A549 (cell line): ENCODE measurements at regions not wholly inside any gene's neighbourhood (a gene's known extent, or its start where the extent isn't known, plus 50 kb on each side); places are given as distances from the start of the nearest gene placed in this dataset.
A peak's percentile ranks its signal among the peaks of the same experiment; 100 is the strongest.
"Not testable (repeated sequence)": the region's sequence is repeated elsewhere in the genome, so short reads cannot be mapped to it uniquely, and the experiment has no call there.

ENCODE experiments used
- ATAC-seq, 2 experiments: fragments of 200-7000 bp in 1 of 2; fragments of >200 bp in 1 of 2; cut with Nextera tagmentation in 1 of 2; cut with Tn5 transposase in 1 of 2; 3 replicates each; pipeline versions ENCODE4 v1.8.0 to v1.9.1; 2018 to 2020; ENCODE audit warnings: mild to moderate bottlenecking in 1 of 2, moderate library complexity in 1 of 2
- CTCF ChIA-PET: fragments of 300-600 bp; sonication (Branson Sonifier 250); formaldehyde crosslinking; extraction: SDS; loops from one replicate; lab custom pipeline; 2021; ENCODE audit warnings: antibody characterized with exemption, inconsistent platforms; lab: Yijun Ruan, JAX
- POLR2A ChIA-PET: fragments of 350-600 bp; formaldehyde crosslinking; extraction: SDS; loops from one replicate; lab custom pipeline; 2021; ENCODE audit warnings: antibody characterized with exemption, inconsistent platforms; lab: Yijun Ruan, JAX
- DNase-seq, 2 experiments: peaks; one replicate each; pipeline versions ENCODE4 v3.0.0 to v3.0.0-alpha.2; 2011 to 2016; ENCODE audit warnings: low read depth in 1 of 2, low spot score in 1 of 2
- FAIRE-seq: peaks from 2 replicates; lab custom pipeline; 2011; peaks lifted over from hg19 to GRCh38; lab: Jason Lieb, UNC
- H3K27ac ChIP-seq, 2 experiments: fragments of >200 bp; sonication (Bioruptor Twin); formaldehyde crosslinking; 3 replicates each; pipeline ENCODE4 v1.5.1; 2016 to 2017
- H3K4me1 ChIP-seq: fragments of >200 bp; sonication (Bioruptor Twin); formaldehyde crosslinking; 3 replicates; pipeline ENCODE4 v1.6.1; 2016
- H3K4me2 ChIP-seq: fragments of >200 bp; sonication (Bioruptor Twin); formaldehyde crosslinking; 3 replicates; pipeline ENCODE4 v1.6.1; 2016
- H3K4me3 ChIP-seq: fragments of >200 bp; sonication (Bioruptor Twin); formaldehyde crosslinking; 3 replicates; pipeline ENCODE4 v1.5.1; 2016
- H3K9me3 ChIP-seq: fragments of >200 bp; sonication (Bioruptor Twin); formaldehyde crosslinking; 3 replicates; pipeline ENCODE4 v1.6.1; 2016
- CBX8 ChIP-seq: fragments of 200-600 bp; sonication (generic); IDR thresholded peaks from 2 replicates; pipeline ENCODE4 v1.6.1; 2016
- EHF ChIP-seq: fragments of 250-450 bp; sonication (Bioruptor Pico); IDR thresholded peaks from 2 replicates; pipeline ENCODE4 v1.5.0; 2020; ENCODE audit warnings: mild to moderate bottlenecking
- FOSB ChIP-seq: fragments of 250-450 bp; sonication (Bioruptor Pico); IDR thresholded peaks from 2 replicates; pipeline ENCODE4 v1.5.0; 2020; ENCODE audit warnings: mild to moderate bottlenecking, moderate library complexity
- HDAC2 ChIP-seq: fragments of 200-600 bp; sonication (generic); IDR thresholded peaks from 2 replicates; pipeline ENCODE4 v1.6.1; 2016
- RAD21 ChIP-seq, 2 experiments: fragments of >200 bp in 1 of 2; sonication (Bioruptor Twin) in 1 of 2; formaldehyde crosslinking in 1 of 2; IDR thresholded peaks in 1 of 2; conservative IDR thresholded peaks in 1 of 2; 2 replicates in 1 of 2; 3 replicates in 1 of 2; pipeline ENCODE4 v1.6.1; 2012 to 2018; ENCODE audit warnings: inconsistent platforms in 1 of 2
- REST ChIP-seq: fragments of 200-600 bp; sonication (generic); IDR thresholded peaks from 2 replicates; pipeline ENCODE4 v1.6.1; 2016; ENCODE audit warnings: antibody characterized with exemption, mild to moderate bottlenecking, moderate library complexity
- USF2 ChIP-seq: fragments of 450-650 bp; IDR thresholded peaks from 2 replicates; pipeline ENCODE4 v1.6.1; 2014; ENCODE audit warnings: antibody characterized with exemption
- ZNF302 ChIP-seq: fragments of 250-450 bp; sonication (Bioruptor Pico); IDR thresholded peaks from 2 replicates; pipeline ENCODE4 v1.9.0; 2021; ENCODE audit warnings: inconsistent platforms, mild to moderate bottlenecking, moderate library complexity
- ZSCAN20 ChIP-seq: fragments of 250-450 bp; sonication (Bioruptor Pico); IDR thresholded peaks from 2 replicates; pipeline ENCODE4 v1.8.0; 2022; ENCODE audit warnings: mild to moderate bottlenecking, moderate library complexity
- WGBS: methylation state at CpG from one replicate; pipeline ENCODE4 v1.1.6; 2017; ENCODE audit errors: missing lambda C conversion rate; 5-methylcytosine and 5-hydroxymethylcytosine counted together

- POLR2A ChIA-PET = interaction anchor here (0.6 kb wide), 1 partner anchor 30 kb away, joined by 3 read pairs; no protein-coding TSS in a partner anchor
- H3K4me2 ChIP-seq = no peak overlapping the region
- TF ChIP-seq RAD21 (conservative IDR thresholded peaks at IDR 0.05 in 1 of 2, IDR thresholded peaks at IDR 0.05 in 1 of 2) = peak; percentile 11 to 18; a peak in 1 of 5 replicates
- TF ChIP-seq EHF (CRISPR knock-in tag) = no peak
- TF ChIP-seq CBX8 = no peak
- TF ChIP-seq ZSCAN20 (CRISPR knock-in tag) = no peak
- peak; percentile 58 for TF ChIP-seq USF2
- TF ChIP-seq, all 56 proteins: peak for 2
- no peak for FAIRE-seq
- Histone ChIP-seq H3K4me3 (no peak overlapping the region), H3K27ac (peak overlapping the region in 1 of 2 experiments; percentile 24; a peak in 3 of 6 replicates), H3K9me3 (no peaks in the 10 kb centered on the region), H3K4me1 (peaks cover 9% of the 10 kb centered on the region; the same call in 2 of the 3 replicates)
- WGBS = 93% methylated on average over 7 of the region's 7 CpGs
- DNase-seq = peak in 1 of 2 experiments; percentile 68
- peak in 1 of 2 experiments; percentile 81; a peak in 3 of 6 replicates for ATAC-seq
- CTCF ChIA-PET = interaction anchor here (1.1 to 1.7 kb wide), 2 partner anchors 84 to 87 kb away, joined by 4 to 6 read pairs; no protein-coding TSS in a partner anchor
These were observed 83.4 kb downstream of the ZFP36L2 start for GRCh38 chr2:43142921-43143438.

GRCh38 chr2:43141636-43142151 is 84.7 kb downstream of the ZFP36L2 start:
- CTCF ChIA-PET = interaction anchor here (0.8 to 3.3 kb wide), 4 partner anchors 14 to 87 kb away, joined by 3 to 9 read pairs (median 6); no protein-coding TSS in a partner anchor
- FAIRE-seq, ATAC-seq, H3K9me3 ChIP-seq, H3K4me2 ChIP-seq, H3K27ac ChIP-seq, POLR2A ChIA-PET, H3K4me3 ChIP-seq, DNase-seq: not testable (repeated sequence)
- peaks cover 16% of the 10 kb centered on the region; the same call in 2 of the 3 replicates for H3K4me1 ChIP-seq
- WGBS = 88% methylated on average over 7 of the region's 7 CpGs

GRCh38 chr2:43139996-43140621 is 86.3 kb downstream of the ZFP36L2 start:
- no peak for ATAC-seq
- no peak for FAIRE-seq
- ChIA-PET POLR2A (interaction anchor here (1.4 kb wide), 1 partner anchor 87 kb away, joined by 3 read pairs; the partner anchor contains the start of gene ZFP36L2), CTCF (interaction anchor here (0.9 to 3.3 kb wide), 13 partner anchors 9 to 429 kb away, joined by 3 to 11 read pairs (median 3); no protein-coding TSS in a partner anchor)
- Histone ChIP-seq H3K27ac (peak overlapping the region in 1 of 2 experiments; percentile 15; a peak in 1 of 6 replicates), H3K4me1 (peaks cover 19% of the 10 kb centered on the region; the same call in 2 of the 3 replicates), H3K4me3 (no peak overlapping the region), H3K9me3 (no peaks in the 10 kb centered on the region), H3K4me2 (no peak overlapping the region)
- TF ChIP-seq ZNF302 (CRISPR knock-in tag) (no peak), RAD21 (conservative IDR thresholded peaks at IDR 0.05 in 1 of 2, IDR thresholded peaks at IDR 0.05 in 1 of 2) (no peak), HDAC2 (no peak), REST (no peak)
- 91% methylated on average over 11 of the region's 11 CpGs for WGBS
- no peak for DNase-seq

GRCh38 chr2:43139501-43139900 is 86.9 kb downstream of the ZFP36L2 start:
- DNase-seq = no peak
- WGBS = 73% methylated on average over 4 of the region's 4 CpGs
- H3K4me1 ChIP-seq = peaks cover 17% of the 10 kb centered on the region; the same call in 2 of the 3 replicates
- H3K4me3 ChIP-seq = no peak overlapping the region
- no peak for TF ChIP-seq FOSB
- TF ChIP-seq, all 56 proteins: peak for 0
- H3K9me3 ChIP-seq = no peaks in the 10 kb centered on the region
- peak overlapping the region in 1 of 2 experiments; percentile 15; a peak in 1 of 6 replicates for H3K27ac ChIP-seq
- no peak for FAIRE-seq
- ChIA-PET POLR2A (interaction anchor here (1.4 kb wide), 1 partner anchor 87 kb away, joined by 3 read pairs; the partner anchor contains the start of gene ZFP36L2), CTCF (interaction anchor here (1.1 to 3.3 kb wide), 10 partner anchors 8 to 412 kb away, joined by 3 to 11 read pairs (median 4); no protein-coding TSS in a partner anchor)
- H3K4me2 ChIP-seq = no peak overlapping the region
- no peak for ATAC-seq
